Stomach (tissue), 8 donors: ENCODE measurements at regions not wholly inside any gene's neighbourhood (a gene's known extent, or its start where the extent isn't known, plus 50 kb on each side); places are given as distances from the start of the nearest gene placed in this dataset.

Experiments used
- DNase-seq, 2 donors: peaks; one replicate each; pipeline versions ENCODE4 v3.0.0 to v3.0.0-alpha.2; 2013 to 2019
- H3K27ac ChIP-seq, 5 donors: fragments of 200-600 bp in 4 of 5; sonication (generic) in 4 of 5; one replicate each; pipeline ENCODE4 v1.5.1; 2013 to 2019; ENCODE audit warnings: mild to moderate bottlenecking in 1 of 5, moderate library complexity in 1 of 5
- H3K27me3 ChIP-seq, 3 donors: fragments of 200-600 bp; sonication (generic); one replicate each; pipeline ENCODE4 v1.5.1; 2017 to 2019; ENCODE audit warnings: mixed run types in 1 of 3
- H3K36me3 ChIP-seq, 4 donors: fragments of 200-600 bp; sonication (generic); 1 replicate in 3 of 4; 2 replicates in 1 of 4; pipeline ENCODE4 v1.5.1; 2016 to 2019
- H3K4me1 ChIP-seq, 4 donors: fragments of 200-600 bp; sonication (generic); one replicate each; pipeline ENCODE4 v1.5.1; 2016 to 2019
- H3K4me3 ChIP-seq, 4 donors: fragments of 200-600 bp; sonication (generic) in 3 of 4; one replicate each; pipeline ENCODE4 v1.5.1; 2016 to 2019; ENCODE audit warnings: mild to moderate bottlenecking in 1 of 4
- H3K9me3 ChIP-seq, 4 donors: fragments of 200-600 bp; sonication (generic); one replicate each; pipeline ENCODE4 v1.5.1; 2016 to 2019
- EP300 ChIP-seq: sonication (generic); formaldehyde crosslinking; IDR thresholded peaks from one replicate; pipeline ENCODE4 v1.6.1; 2017; ENCODE audit warnings: antibody characterized with exemption
- POLR2A ChIP-seq, 4 donors: fragments of 450-650 bp; IDR thresholded peaks; one replicate each; pipeline ENCODE4 v1.6.1; 2016; ENCODE audit warnings: antibody characterized with exemption in 4 of 4, control low read depth in 2 of 4, mild to moderate bottlenecking in 1 of 4, moderate library complexity in 1 of 4
- POLR2AphosphoS5 ChIP-seq, 3 donors: sonication (generic); formaldehyde crosslinking; IDR thresholded peaks; one replicate each; pipeline ENCODE4 v1.6.1; 2016; ENCODE audit warnings: antibody characterized with exemption in 3 of 3
- WGBS, 5 donors: extraction: QIAGEN DNeasy Blood & Tissue Kit in 3 of 5; methylation state at CpG; one replicate each; pipeline versions ENCODE4 v1.1.5 to v1.1.7; 2013 to 2018; 5-methylcytosine and 5-hydroxymethylcytosine counted together
- intact Hi-C: fragments of 100-400 bp; cut with DNase I; formaldehyde crosslinking; loops from one replicate; pipeline ENCODE4 v1.15.1; 2023; ENCODE audit warnings: low total_unique reads
- TF ChIP-seq, protein P1 (sequence below), 7 experiments: fragments of 450-650 bp in 4 of 7; fragments of 200-600 bp in 3 of 7; sonication (generic) in 3 of 7; IDR thresholded peaks; one replicate each; pipeline ENCODE4 v1.5.1; 2016 to 2019; ENCODE audit warnings: antibody characterized with exemption in 7 of 7, control low read depth in 2 of 7, mild to moderate bottlenecking in 1 of 7
- donor health status: healthy with polysubstance abuse.
- donor health status: Bipolar disorder and iron deficiency.
- donor health status: healthy.

DNA sequence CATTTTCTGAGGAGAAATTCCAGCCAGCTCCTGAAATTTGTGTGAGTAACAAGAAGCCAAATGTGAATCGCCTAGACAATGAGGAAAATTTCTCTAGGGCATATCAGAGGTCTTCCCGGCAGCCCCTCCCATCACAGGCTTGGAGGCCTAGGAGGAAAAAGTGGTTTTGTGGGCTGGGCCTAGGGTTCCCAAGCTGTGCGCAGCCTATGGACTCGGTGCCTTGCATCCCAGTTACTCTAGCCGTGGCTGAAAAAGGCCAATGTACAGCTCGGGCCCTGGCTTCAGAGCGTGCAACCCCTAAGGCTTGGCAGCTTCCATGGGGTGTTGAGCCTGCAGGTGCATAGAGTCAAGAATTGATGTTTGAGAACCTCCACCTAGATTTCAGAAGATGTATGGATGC, 556.2 kb upstream of the DSEL start:
- Histone ChIP-seq H3K4me3 (no peak overlapping the region), H3K36me3 (no peaks in the 10 kb centered on the region), H3K27ac (no peak overlapping the region), H3K27me3 (no peaks in the 10 kb centered on the region), H3K4me1 (no peaks in the 10 kb centered on the region), H3K9me3 (peaks cover 0 to 13% (median 4%) of the 10 kb centered on the region in 4 donors)
- no peak for DNase-seq
- TF ChIP-seq POLR2AphosphoS5 (IDR thresholded peaks at IDR 0.05): no peak
- TF ChIP-seq, protein P1, sequence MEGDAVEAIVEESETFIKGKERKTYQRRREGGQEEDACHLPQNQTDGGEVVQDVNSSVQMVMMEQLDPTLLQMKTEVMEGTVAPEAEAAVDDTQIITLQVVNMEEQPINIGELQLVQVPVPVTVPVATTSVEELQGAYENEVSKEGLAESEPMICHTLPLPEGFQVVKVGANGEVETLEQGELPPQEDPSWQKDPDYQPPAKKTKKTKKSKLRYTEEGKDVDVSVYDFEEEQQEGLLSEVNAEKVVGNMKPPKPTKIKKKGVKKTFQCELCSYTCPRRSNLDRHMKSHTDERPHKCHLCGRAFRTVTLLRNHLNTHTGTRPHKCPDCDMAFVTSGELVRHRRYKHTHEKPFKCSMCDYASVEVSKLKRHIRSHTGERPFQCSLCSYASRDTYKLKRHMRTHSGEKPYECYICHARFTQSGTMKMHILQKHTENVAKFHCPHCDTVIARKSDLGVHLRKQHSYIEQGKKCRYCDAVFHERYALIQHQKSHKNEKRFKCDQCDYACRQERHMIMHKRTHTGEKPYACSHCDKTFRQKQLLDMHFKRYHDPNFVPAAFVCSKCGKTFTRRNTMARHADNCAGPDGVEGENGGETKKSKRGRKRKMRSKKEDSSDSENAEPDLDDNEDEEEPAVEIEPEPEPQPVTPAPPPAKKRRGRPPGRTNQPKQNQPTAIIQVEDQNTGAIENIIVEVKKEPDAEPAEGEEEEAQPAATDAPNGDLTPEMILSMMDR (IDR thresholded peaks at IDR 0.05): no peak
- no peak for TF ChIP-seq POLR2A (IDR thresholded peaks at IDR 0.05)
- no peak for TF ChIP-seq EP300
- WGBS, 5 donors: 84 to 91% (median 89%) methylated on average over 7 of the region's 7 CpGs
- intact Hi-C loops: no loop called here

DNA sequence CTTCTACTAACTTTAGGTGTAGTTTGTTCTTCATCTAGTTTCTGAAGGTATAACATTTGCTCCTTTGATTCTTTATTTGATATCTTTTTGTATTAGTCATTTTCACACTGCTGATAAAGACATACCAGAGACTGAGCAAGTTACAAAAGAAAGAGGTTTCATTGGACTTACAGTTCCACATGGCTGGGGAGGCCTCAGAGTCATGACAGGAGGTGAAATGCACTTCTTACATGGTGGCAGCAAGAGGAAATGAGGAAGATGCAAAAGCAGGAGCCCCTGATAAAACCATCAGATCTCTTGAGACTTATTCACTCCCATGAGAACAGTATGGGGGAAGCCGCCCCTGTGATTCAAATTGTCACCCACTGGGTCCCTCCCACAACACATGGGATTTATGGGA, 544.4 kb upstream of the DSEL start:
- no peak overlapping the region for H3K4me3 ChIP-seq
- intact Hi-C loops: no loop called here
- 70 to 88% (median 83%) methylated on average over 1 of the region's 1 CpG for WGBS, 5 donors
- no peaks in the 10 kb centered on the region for H3K27me3 ChIP-seq
- TF ChIP-seq POLR2AphosphoS5 (IDR thresholded peaks at IDR 0.05): no peak
- TF ChIP-seq EP300: no peak
- no peak for TF ChIP-seq POLR2A (IDR thresholded peaks at IDR 0.05)
- TF ChIP-seq, protein P1 (IDR thresholded peaks at IDR 0.05): no peak
- H3K9me3 ChIP-seq: peaks cover 0 to 16% (median 8%) of the 10 kb centered on the region in 4 donors
- no peaks in the 10 kb centered on the region for H3K4me1 ChIP-seq
- DNase-seq: no peak
- H3K36me3 ChIP-seq: no peaks in the 10 kb centered on the region
- H3K27ac ChIP-seq: no peak overlapping the region

DNA sequence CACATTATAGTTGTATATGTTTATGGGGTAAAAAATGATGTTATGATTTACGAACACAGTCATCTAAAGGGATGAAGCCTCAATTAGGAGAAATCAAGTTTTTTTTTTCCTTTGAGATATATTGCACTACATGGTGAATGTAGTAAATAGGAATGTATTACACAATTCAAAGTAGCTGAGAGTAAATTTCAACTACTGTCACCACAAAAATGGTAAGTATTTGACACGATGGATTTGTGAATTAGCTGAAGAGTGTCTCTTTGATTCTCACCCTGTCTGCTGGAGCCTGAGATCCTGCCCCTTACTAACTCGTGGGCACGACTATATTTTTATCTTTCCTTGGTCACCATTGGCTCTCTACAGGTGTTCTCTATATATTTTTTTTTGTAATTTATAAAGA, 540.4 kb upstream of the DSEL start:
- no peak overlapping the region for H3K4me3 ChIP-seq
- no peaks in the 10 kb centered on the region for H3K4me1 ChIP-seq
- H3K36me3 ChIP-seq: no peaks in the 10 kb centered on the region
- TF ChIP-seq POLR2A (IDR thresholded peaks at IDR 0.05): no peak
- no peak for TF ChIP-seq POLR2AphosphoS5 (IDR thresholded peaks at IDR 0.05)
- TF ChIP-seq, protein P1 (IDR thresholded peaks at IDR 0.05): no peak
- TF ChIP-seq EP300: no peak
- H3K27me3 ChIP-seq: no peaks in the 10 kb centered on the region
- H3K9me3 ChIP-seq: no peaks in the 10 kb centered on the region
- intact Hi-C loops: no loop called here
- no peak overlapping the region for H3K27ac ChIP-seq
- DNase-seq: no peak
- WGBS, 5 donors: 78 to 84% (median 79%) methylated on average over 4 of the region's 4 CpGs

GRCh38 chr18:68054669-68055068, 538.1 kb upstream of the DSEL start:
- TF ChIP-seq POLR2A (IDR thresholded peaks at IDR 0.05): no peak
- TF ChIP-seq POLR2AphosphoS5 (IDR thresholded peaks at IDR 0.05): no peak
- TF ChIP-seq EP300: no peak
- TF ChIP-seq, protein P1 (IDR thresholded peaks at IDR 0.05): no peak
- no peaks in the 10 kb centered on the region for H3K36me3 ChIP-seq
- DNase-seq: no peak
- no peaks in the 10 kb centered on the region for H3K27me3 ChIP-seq
- no peak overlapping the region for H3K4me3 ChIP-seq
- H3K9me3 ChIP-seq: no peaks in the 10 kb centered on the region
- 36 to 67% (median 53%) methylated on average over 1 of the region's 1 CpG for WGBS, 5 donors
- no peak overlapping the region for H3K27ac ChIP-seq
- intact Hi-C loops: no loop called here
- H3K4me1 ChIP-seq: no peaks in the 10 kb centered on the region
